MV-4-11 (cell line): ENCODE measurements at regions not wholly inside any gene's neighbourhood (a gene's known extent, or its start where the extent isn't known, plus 50 kb on each side); places are given as distances from the start of the nearest gene placed in this dataset.
A peak's percentile ranks its signal among the peaks of the same experiment; 100 is the strongest.
"Not testable (repeated sequence)": the region's sequence is repeated elsewhere in the genome, so short reads cannot be mapped to it uniquely, and the experiment has no call there.

Experiments
- DNase-seq: peaks from one replicate; lab custom pipeline; 2025; lab: John Stamatoyannopoulos, UW

- no peak for DNase-seq
Observed at GRCh38 chr1:157409927-157410326, 142.4 kb downstream of the FCRL5 start.

DNA sequence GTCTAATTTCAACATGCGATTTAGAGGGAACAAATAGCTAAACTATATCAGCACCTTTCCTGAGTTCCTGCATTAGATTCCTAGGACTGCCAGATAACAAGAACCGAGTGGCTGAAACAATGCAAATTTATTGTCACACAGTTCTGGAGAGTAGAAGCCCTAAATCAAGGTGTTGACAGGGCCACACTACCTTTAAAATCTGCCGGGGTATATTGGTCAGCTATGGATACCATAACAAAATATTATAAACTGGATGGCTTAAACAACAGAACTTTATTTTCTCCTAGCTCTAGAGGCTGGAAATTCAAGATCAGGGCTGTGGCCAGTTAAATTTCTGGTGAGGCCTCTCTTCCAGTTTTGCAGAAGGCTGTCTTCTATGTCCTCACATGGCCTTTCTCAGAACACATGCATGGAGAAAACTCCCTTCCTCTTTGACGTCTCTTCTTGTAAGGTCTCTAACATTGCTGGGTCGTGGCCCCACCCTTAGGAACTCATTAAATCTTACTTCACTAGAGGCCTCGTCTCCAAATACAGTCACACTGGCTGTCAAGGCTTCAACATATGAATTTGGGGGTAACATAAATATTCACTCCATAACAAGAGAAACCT lies 144.3 kb downstream of the FCRL5 start:
- peak; percentile 62 for DNase-seq

- no peak for DNase-seq
Observed at GRCh38 chr1:157407367-157407766, 144.9 kb downstream of the FCRL5 start.

- DNase-seq, result no peak
Observed at GRCh38 chr1:157405662-157406061, 146.7 kb downstream of the FCRL5 start.

GRCh38 chr1:157404614-157405013 lies 147.7 kb downstream of the FCRL5 start:
- no peak for DNase-seq

DNA sequence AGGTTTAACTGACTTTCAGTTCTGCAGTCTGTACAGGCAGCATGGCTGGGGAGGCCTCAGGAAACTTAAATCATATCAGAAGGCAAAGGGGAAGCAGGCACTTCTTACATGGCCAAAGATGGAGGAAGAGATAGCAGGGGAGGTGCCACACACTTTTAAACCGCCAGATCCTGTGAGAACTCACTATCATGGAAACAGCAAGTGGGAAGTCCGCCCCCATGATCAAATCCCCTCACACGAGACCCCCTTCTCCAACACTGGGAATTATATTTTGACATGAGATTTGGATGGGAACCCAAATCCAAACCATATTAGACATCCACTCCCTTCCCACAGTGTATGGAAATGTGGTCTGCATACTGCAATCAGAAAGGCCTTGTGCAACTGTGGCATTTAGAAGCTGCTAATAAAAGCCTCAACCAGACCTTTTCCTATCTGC lies 148.2 kb downstream of the FCRL5 start:
- peak; percentile 91 for DNase-seq

- peak; percentile 63 for DNase-seq
Observed at GRCh38 chr1:157403608-157404007, 148.7 kb downstream of the FCRL5 start.

GRCh38 chr1:157403203-157403602 lies 149.1 kb downstream of the FCRL5 start:
- peak; percentile 96 for DNase-seq

DNA sequence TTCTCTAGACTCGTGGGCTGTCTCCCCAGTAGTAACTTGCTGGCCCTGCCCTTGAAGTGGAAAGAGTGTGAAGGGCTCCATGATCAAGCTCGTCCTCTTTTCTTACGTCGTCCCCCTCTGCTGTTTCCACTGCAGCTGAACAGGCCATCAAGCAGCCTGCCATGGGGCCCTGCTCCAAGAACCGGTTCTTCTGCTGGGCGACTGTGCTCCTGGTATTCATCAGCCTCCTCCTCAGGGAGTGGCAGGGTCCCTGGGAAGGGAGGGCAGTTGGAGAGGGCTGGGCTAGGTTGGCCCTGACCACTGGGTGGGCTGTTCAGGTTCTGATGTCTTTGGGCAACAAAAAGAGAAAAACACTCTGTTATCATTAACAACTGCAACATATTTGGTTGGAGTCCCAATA lies 151.5 kb downstream of the FCRL5 start:
- DNase-seq, result no peak

DNA sequence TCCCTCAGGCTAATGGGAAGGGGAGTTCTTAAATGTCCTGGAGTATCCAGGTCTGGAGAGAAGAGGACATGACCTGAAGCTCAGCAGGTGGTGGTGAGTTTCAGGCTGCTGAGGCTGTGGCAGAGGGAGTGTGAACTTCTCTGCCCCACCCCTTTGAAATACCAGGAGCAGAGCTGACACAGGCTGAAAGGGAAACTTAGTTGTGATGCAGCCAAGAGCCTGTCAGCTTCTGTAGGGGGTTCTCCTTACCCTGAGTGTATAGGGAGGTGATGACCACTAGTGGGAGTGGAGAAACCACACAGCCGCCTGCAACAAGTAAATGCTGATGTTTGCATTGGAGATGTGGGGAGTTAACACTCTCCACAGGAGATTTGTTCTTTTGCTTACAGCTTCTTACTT lies 152.3 kb downstream of the FCRL5 start:
- peak; percentile 68 for DNase-seq

DNA sequence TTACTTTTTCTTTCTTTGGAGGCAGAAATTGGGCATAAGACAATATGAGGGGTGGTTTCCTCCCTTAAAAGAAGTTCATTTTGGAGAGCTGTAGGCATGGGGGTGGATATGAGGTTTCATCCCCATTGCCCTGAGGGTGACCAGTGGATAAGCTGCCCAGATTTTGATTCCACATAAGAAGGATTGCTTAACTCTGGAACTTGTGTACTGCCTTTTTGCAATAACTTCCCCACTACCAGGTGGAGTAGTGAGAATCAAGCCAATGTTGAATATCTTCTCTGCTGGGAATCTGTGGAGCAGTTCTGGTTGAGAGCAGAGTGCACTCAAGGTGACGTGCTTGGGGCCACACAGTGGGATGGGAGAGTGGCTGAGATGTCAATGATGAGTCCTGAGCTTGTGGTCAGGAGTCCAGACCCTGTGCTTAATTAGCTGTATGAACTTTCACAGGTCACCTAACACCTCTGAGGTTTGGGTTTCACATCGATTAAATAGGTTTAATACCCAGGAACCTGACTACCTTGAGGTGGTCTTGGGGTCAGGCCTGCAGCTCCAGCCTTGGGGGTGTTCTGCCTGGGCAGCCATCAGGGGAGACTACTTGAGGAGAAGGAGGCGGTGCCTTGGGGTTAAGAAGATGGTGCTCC lies 152.9 kb downstream of the FCRL5 start:
- DNase-seq, result no peak

DNA sequence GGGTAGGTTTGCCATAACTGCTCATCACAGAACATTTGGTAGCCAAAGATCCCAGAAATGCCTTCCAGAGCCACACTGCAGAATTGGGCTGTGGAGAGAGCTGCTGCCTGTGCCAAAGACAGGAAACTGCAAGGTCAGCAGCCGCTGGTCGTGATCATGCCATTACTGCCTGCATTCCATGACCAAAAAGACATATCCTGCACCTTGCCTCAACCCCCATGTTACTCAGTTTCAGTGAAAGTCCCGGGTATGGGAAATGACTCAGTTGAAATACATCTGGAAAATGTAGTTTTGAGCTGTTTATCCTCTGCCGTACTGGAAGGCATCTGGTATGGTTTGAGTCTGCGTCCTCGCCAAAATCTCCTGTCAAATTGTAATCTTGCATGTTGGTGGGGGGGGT lies 161.7 kb downstream of the FCRL5 start:
- DNase-seq, result no peak

DNA sequence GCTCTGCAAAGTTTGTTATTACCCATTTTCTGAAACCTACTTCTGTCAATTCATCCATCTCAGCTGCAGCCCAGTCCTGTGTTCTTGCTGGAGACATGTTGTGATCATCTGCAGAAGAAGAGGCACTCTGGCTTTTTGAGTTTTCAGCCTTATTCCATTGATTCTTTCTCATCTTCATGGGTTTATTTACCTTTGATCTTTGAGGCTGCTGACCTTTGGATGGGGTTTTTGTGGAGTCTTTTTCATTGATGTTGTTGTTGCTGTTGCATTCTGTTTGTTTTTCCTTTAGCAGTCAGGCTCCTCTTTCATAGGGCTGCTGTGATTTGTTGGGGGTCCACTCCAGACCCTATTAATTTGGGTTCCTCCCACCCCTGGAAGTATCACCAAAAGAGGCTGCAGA lies 164.3 kb downstream of the FCRL5 start:
- no peak for DNase-seq

DNA sequence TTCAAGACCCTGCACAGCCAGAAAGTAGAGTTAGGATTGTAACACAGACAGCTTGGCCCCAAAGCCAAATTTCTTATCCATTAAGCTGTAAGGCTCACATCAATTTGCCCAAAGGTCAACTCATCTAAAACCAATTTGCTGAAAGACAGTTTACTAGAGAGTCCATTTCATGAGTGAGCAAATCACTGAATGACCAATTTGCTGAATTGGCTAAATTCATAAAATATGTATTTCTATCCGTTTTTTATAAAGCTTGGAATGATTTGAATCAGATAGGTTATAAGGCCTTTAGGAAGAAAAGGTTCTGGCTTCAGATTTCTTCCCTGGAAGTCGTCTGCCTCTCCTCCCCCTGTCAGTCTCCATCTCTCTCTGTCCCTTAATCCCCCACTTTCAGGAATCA lies 168.1 kb downstream of the FCRL5 start:
- no peak for DNase-seq

GRCh38 chr1:157382351-157382750 lies 170.0 kb downstream of the FCRL5 start:
- no peak for DNase-seq

DNA sequence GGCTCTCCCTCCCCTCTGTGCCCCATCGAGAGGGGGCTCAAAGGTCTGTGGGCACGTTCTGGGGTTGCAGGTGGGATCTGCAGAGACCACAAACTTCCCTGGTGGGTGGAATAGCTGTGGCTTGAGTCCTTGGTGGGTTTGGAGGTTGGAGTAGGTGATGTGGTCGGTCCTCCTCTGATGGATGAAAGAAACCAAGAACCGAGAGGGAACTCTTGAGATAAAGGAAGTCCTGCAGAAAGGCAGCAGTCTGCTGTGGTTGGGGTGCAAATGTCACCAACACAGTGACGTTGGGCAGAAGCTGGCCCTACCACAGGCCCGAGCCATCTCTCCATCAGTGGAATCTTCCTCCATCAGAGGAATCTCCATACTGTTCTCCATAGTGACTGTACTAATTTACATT lies 171.8 kb downstream of the FCRL5 start:
- peak; percentile 25 for DNase-seq

DNA sequence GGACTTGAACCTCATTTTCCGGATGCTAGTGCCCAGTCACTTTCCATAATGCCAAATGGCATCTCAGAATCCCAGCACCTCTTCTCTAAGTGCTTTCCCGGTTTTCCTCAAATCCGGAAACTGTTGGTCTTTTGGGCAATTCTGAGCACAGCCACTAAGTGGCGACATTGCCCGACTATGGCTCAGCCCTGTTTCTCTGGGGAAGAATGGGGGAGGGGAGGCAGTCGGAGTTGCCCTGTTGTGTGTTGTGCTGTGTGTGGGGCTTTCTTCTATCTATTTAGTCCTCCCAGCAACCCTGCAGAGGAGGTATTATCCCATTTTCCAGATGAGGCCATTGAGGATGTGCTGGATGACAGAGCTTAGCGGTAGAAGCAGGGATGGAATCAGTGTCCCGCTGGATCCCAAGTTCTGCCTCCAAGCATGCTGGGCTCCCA lies 175.0 kb downstream of the FCRL5 start:
- peak; percentile 26 for DNase-seq

DNA sequence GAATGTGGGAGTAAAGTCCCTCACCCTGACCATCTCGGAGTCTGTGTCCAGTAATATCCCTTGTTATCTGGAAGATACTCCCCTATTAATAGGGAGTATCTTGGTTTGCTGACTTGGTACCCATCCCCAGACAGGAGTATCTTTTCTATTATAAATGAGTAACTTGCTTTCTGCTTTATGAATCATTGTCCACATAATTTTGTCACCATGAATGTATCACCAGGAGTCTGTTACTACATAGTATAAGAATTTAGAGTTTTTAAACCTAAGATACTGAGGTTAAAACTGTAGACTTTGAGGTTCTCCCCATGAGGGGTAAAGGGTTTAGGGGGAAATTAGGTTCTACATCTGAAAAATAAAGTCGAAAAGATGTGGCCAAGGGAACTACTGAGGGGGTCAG lies 175.6 kb downstream of the FCRL5 start:
- DNase-seq, result no peak

GRCh38 chr1:157372311-157372710 lies 180.0 kb downstream of the FCRL5 start:
- not testable (repeated sequence) for DNase-seq

DNA sequence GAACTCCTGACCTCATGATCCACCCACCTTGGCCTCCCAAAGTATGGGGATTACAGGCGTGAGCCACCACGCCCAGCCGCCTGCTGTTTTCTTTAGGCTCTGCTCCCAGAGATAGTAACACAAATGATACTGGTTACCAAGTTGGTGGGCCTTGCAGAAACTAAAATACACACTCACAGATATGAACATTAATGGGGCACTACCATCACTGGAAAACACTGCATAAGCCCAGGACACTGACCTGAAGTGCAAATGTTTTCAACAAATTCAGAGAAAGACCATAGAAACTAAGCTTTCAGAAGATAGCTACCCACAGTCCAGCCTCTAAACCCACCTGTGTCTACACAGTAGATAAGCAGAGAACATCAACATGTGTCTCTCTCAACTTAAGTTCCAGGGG lies 180.5 kb downstream of the FCRL5 start:
- DNase-seq, result no peak

DNA sequence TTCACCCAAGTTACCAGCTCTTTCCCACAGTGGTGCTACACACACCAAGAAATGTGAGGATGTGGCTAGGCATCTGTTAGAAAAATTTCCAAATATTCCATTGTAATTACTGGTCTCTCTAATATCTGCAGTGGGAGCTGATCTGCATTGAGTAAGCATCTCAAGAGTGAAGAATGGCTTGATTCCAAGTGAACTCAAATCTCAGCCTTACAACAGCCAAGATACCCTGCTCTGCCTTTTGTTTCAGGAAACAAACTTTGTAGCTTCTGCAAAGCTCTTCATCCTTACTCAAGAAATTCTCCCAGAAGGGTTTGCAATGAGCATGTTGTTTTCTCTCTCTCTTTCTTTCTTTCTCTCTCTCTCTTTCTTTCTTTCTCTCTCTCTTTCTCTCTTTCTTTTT lies 181.1 kb downstream of the FCRL5 start:
- no peak for DNase-seq

DNA sequence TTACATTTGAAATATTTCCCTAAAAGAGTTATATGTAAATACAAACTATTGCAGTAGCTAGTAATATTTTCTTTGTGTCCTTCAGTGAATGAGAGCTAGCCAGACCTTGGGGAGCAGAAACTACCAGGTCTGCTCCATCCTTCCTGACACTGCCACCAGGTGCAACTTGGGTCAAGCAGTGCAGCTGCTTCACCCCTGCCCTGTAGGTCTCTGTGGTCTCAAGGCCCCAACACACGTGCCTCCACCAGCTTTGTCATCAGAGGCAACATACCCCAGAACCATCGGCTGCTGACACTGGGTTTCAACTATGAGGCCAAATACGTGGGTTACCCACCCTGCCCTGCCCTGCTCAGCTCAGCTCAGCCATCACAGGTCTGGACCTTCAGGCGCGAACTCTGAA lies 181.6 kb downstream of the FCRL5 start:
- no peak for DNase-seq

GRCh38 chr1:157369808-157370521 lies 182.3 kb downstream of the FCRL5 start:
- DNase-seq, result peak; percentile 55
